GM10248 (cell line): ENCODE measurements at regions not wholly inside any gene's neighbourhood (a gene's known extent, or its start where the extent isn't known, plus 50 kb on each side); places are given as distances from the start of the nearest gene placed in this dataset.

Experiments used
- CTCF ChIA-PET: fragments of 300-600 bp; sonication (Branson Sonifier 250); formaldehyde crosslinking; extraction: SDS; loops from one replicate; lab custom pipeline; 2021; ENCODE audit warnings: antibody characterized with exemption; lab: Yijun Ruan, JAX
- POLR2A ChIA-PET: fragments of 350-650 bp; sonication (Branson Sonifier 250); formaldehyde crosslinking; extraction: SDS; loops from one replicate; lab custom pipeline; 2020; ENCODE audit warnings: antibody characterized with exemption; lab: Yijun Ruan, JAX
- DNase-seq: peaks from one replicate; pipeline ENCODE4 v3.0.0; 2012; ENCODE audit errors: extremely low spot score
- TF ChIP-seq, protein P1 (sequence below): IDR thresholded peaks from 2 replicates; pipeline ENCODE4 v1.5.1; 2012; ENCODE audit warnings: mild to moderate bottlenecking, low read depth; ENCODE audit errors: extremely low read depth, missing control alignments, control extremely low read depth

DNA sequence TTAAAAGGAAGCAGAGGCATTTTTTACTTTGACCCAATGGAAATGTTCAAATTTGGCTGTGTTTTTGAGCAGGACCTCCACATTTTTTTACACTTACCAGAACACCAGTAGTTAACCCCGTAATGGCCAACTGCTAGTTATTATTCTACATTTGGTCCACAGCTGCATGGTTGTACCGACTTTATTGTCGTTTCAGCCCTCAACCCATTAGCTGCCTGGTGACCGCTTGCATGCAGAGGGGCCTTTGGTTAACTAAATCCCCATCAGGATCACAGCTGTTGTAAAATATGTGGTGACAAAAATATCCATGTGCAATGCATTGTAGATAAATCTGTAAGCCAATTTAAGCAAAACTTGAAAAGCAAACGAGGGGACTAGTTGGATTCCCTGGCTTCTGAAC is 342.2 kb upstream of the MEOX2 start:
- CTCF ChIA-PET, result no interaction called here
- TF ChIP-seq, protein P1, sequence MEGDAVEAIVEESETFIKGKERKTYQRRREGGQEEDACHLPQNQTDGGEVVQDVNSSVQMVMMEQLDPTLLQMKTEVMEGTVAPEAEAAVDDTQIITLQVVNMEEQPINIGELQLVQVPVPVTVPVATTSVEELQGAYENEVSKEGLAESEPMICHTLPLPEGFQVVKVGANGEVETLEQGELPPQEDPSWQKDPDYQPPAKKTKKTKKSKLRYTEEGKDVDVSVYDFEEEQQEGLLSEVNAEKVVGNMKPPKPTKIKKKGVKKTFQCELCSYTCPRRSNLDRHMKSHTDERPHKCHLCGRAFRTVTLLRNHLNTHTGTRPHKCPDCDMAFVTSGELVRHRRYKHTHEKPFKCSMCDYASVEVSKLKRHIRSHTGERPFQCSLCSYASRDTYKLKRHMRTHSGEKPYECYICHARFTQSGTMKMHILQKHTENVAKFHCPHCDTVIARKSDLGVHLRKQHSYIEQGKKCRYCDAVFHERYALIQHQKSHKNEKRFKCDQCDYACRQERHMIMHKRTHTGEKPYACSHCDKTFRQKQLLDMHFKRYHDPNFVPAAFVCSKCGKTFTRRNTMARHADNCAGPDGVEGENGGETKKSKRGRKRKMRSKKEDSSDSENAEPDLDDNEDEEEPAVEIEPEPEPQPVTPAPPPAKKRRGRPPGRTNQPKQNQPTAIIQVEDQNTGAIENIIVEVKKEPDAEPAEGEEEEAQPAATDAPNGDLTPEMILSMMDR, result no peak
- no peak for DNase-seq
- POLR2A ChIA-PET, result no interaction called here

DNA sequence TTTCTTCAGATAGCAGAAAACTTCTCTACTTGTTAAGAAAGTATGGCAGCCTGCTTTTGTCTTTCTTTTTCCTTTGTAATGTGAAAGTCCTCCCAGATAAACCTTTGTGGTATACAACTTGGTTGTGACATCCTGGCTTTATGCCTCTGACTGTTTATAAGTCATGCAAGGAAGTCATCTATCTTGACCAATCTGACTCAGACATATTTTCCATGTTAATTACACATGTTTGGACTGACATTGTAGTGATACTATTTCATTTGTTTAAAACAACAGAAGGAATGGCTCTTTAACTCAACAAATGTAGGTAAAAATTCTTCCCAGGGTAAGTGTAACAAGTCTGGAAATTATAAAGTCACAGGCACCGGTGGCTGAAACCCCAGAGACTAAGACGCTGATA is 341.6 kb upstream of the MEOX2 start:
- no peak for DNase-seq
- CTCF ChIA-PET, result no interaction called here
- POLR2A ChIA-PET, result no interaction called here
- TF ChIP-seq, protein P1, result no peak

DNA sequence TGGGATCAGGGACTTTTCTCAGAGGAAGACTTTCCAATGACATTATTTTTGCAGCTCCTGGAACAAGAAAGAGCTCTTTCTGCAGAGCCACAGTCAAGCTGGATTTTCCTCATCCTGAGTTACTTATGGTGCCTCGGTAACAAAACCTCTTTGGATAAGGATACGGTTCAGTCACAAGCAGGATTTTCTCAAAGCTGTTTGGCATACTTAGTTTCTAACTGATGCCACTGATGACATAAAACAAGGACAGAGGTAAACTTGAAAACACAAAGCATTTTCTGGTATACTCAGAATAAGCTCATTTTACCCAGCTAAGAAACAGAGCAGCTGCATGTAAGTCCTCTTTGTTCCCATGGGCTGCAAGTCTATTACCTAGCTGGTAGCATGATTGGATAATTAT is 340.9 kb upstream of the MEOX2 start:
- TF ChIP-seq, protein P1, result no peak
- ChIA-PET CTCF (no interaction called here), POLR2A (no interaction called here)

DNA sequence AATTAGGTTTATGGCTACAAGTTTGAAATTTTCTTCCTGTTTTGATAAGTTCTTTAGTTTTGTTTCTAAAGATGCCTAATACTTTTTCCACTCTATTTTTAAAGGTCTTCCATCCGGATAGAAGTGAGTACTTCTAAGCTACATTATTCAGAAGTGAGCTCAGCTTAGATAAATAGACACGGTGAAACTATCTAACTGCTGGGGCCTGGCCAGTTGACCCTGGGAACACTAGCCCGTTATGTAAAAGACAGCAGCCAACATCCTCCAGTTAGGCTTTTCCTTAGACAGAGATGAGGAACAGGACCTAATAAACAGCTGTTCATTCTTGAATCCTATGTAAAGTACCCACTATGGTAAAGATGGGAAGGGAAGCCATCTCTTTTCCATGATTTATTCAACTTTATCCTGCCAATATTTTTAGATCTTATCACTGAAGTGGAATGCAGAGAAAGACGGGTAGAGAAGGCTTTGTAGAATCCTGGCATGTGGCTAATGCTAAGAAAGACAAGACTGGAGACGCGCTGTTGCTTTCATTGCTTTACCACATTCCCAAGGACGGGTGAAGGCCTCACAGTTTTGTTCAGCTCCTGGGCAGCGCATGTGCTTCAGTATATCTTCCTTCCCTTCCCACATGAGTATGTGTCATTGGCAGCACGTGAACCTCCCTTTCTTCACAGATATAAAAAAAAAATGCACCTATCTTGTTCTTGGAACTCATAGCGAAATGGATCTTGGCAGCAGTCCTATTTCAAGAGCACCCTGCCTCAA is 340.0 kb upstream of the MEOX2 start:
- ChIA-PET CTCF (no interaction called here), POLR2A (no interaction called here)
- DNase-seq, result no peak
- TF ChIP-seq, protein P1, result no peak

More for the DNA sequence above, 340.9 kb upstream of the MEOX2 start:
- no peak for DNase-seq

DNA sequence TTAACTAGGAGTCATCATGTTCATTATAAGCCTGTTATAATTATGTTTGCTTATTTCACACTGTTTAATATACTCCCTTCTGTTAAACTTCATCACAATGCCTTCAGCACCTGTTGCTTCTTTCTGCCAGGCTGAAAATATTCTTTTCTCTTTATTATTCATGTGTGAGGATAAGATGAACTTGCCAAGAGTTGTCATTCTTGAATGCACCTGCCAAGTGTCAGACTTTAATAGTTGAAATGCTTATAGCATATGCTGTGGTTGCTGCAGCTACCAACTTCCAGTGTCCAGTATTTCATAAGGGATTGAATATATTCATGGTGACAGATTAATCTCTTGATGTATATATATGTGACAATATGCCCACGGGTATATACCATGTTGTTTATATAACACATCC is 339.2 kb upstream of the MEOX2 start:
- POLR2A ChIA-PET, result no interaction called here
- DNase-seq, result no peak
- TF ChIP-seq, protein P1, result no peak
- CTCF ChIA-PET, result no interaction called here

DNA sequence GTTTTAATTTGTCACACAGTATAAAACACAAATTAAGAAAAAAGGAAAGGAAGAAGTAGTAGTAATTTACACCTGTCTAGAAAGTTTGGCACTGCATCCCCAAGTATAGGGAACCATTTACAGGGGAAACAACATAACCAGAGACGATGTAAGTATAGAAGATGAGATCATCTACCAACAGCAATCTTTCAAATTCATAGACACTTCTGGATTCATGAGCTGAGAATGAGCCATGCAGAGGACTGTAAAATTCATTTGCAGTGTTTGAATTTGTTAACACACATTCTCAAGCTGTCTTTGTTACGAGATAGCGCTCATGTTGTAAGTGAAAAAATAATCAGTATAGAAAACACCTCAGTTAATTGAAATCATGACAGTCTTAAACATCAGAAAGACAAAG is 337.0 kb upstream of the MEOX2 start:
- DNase-seq, result no peak
- ChIA-PET POLR2A (no interaction called here), CTCF (no interaction called here)
- TF ChIP-seq, protein P1, result no peak
